GM19240 (cell line): ENCODE measurements at regions not wholly inside any gene's neighbourhood (a gene's known extent, or its start where the extent isn't known, plus 50 kb on each side); places are given as distances from the start of the nearest gene placed in this dataset.

Source experiments
- DNase-seq: peaks from one replicate; pipeline ENCODE4 v3.0.0; 2011; ENCODE audit warnings: low spot score; ENCODE audit not compliant: insufficient read length

- no peak for DNase-seq
Observed at GRCh38 chr3:61311044-61311443, 59.8 kb upstream of the FHIT start.

GRCh38 chr3:61315871-61316270, 64.6 kb upstream of the FHIT start:
- no peak for DNase-seq

- no peak for DNase-seq
Observed at GRCh38 chr3:61323094-61323493, 71.8 kb upstream of the FHIT start.

GRCh38 chr3:61331929-61332552, 80.8 kb upstream of the FHIT start:
- DNase-seq = no peak

- DNase-seq = no peak
Observed at GRCh38 chr3:61333192-61333961, 82.1 kb upstream of the FHIT start.

GRCh38 chr3:61334783-61335182, 83.5 kb upstream of the FHIT start:
- DNase-seq = no peak

GRCh38 chr3:61340931-61341461, 89.7 kb upstream of the FHIT start:
- DNase-seq = no peak

- DNase-seq = no peak
Observed at GRCh38 chr3:61343543-61343942, 92.3 kb upstream of the FHIT start.

GRCh38 chr3:61345020-61345419, 93.8 kb upstream of the FHIT start:
- DNase-seq = no peak

GRCh38 chr3:61347981-61348380, 96.7 kb upstream of the FHIT start:
- DNase-seq = no peak

GRCh38 chr3:61349717-61350116, 98.5 kb upstream of the FHIT start:
- DNase-seq = no peak

GRCh38 chr3:61350782-61351309, 99.6 kb upstream of the FHIT start:
- DNase-seq = no peak

GRCh38 chr3:61352306-61352705, 101.1 kb upstream of the FHIT start:
- DNase-seq = no peak

GRCh38 chr3:61353382-61353781, 102.1 kb upstream of the FHIT start:
- no peak for DNase-seq

- no peak for DNase-seq
Observed at GRCh38 chr3:61354604-61355003, 103.4 kb upstream of the FHIT start.

- DNase-seq = no peak
Observed at GRCh38 chr3:61356685-61357084, 105.4 kb upstream of the FHIT start.

- DNase-seq = no peak
Observed at GRCh38 chr3:61357902-61358301, 106.7 kb upstream of the FHIT start.

GRCh38 chr3:61358364-61358763, 107.1 kb upstream of the FHIT start:
- DNase-seq = peak; percentile 52

- DNase-seq = no peak
Observed at GRCh38 chr3:61360297-61360965, 109.2 kb upstream of the FHIT start.

- DNase-seq = no peak
Observed at GRCh38 chr3:61369678-61370077, 118.4 kb upstream of the FHIT start.

- DNase-seq = peak; percentile 9
Observed at GRCh38 chr3:61371123-61371522, 119.9 kb upstream of the FHIT start.

GRCh38 chr3:61372723-61373122, 121.5 kb upstream of the FHIT start:
- DNase-seq = no peak
